NCI-H510A treated with DMSO at 0.1 percent for 48 hours (cell line): ENCODE measurements at regions not wholly inside any gene's neighbourhood (a gene's known extent, or its start where the extent isn't known, plus 50 kb on each side); places are given as distances from the start of the nearest gene placed in this dataset.

Source experiments
- DNase-seq: peaks from one replicate; lab custom pipeline; 2025; lab: John Stamatoyannopoulos, UW

DNA sequence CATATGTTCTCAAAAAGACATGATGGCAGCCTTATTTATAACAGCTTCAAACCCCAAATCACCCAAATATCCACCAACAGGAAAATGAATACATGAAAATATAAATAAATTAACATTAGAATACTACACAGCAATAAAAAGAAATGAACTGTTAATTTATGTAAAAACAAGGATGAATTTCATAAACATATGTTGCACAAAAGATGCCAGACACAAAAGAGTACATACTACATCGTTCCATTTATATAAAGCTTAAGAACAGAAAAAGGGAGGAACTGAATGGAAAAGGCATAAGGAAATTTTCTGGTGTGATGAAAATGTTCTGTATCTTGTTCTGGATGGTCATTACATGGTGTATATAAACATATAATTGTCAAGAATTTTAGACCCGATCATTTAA is 69.9 kb upstream of the TUSC7 start:
- no peak for DNase-seq

DNA sequence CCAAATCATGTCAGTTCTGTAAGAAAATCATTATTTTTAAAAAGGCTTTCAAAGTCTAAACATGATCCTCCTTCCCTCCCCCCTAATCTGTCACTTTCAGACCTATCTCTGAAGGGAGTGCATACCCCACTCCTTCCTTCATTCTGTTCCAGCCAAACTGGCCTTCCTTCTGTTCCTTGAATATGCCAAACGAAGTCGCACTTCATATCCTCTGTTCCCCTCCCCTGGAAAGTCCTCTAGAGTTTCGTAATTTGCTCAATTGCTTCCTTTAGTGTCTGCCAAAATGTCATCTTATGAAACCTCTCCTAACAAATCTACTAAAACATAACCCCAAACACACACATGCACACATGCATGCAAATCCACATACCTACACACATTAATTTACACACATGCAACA is 69.5 kb upstream of the TUSC7 start:
- no peak for DNase-seq

DNA sequence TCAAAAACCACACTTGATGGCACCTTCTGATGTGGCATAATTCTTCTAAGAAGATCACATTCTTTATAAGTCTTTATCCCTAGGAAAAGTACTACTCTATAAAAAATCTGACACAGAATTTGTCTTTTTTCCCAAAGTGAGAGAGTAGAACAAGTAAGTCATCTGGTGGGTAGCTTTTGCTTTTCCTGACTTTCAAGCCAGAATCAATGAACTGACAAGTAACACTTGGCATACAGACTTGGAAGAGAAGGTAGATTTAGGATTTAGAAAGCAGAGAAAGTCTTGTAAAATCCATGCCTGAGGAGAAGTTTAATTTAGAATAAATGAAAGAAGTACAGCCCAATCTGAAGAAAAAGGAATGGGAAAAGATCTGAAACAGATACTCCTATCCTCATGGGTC is 66.6 kb upstream of the TUSC7 start:
- DNase-seq = no peak

DNA sequence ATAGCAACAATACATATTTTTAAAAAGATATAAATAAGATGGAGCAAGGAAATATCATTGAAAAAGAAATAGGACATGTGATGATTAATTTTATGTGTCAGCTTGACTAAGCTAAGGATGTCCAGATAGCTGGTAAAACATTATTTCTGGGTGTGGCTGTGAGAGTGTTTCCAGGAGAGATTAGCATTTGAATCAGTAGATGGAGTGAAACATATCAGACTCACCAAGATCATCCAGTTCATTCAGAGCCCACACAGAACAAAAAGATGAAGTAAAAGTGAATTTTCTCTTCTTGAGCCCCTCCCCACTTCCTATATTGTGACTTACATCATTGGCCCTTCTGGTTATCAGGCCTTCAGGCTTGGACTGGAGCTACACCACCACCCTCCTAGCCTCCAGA is 61.6 kb upstream of the TUSC7 start:
- DNase-seq = no peak
